KMS-11 (cell line): ENCODE measurements at regions not wholly inside any gene's neighbourhood (a gene's known extent, or its start where the extent isn't known, plus 50 kb on each side); places are given as distances from the start of the nearest gene placed in this dataset.

ENCODE experiments used
- H2AFZ ChIP-seq: fragments of 200-600 bp; sonication (generic); 2 replicates; pipeline ENCODE4 v1.6.1; 2016; ENCODE audit warnings: antibody characterized with exemption, mixed run types, low read depth
- H3K27ac ChIP-seq: fragments of 200-600 bp; sonication (generic); 2 replicates; pipeline ENCODE4 v1.6.1; 2016; ENCODE audit warnings: mild to moderate bottlenecking, mixed run types
- H3K27me3 ChIP-seq: fragments of 200-600 bp; sonication (generic); 2 replicates; pipeline ENCODE4 v1.6.1; 2017; ENCODE audit warnings: mild to moderate bottlenecking, low read depth, mixed run types, moderate library complexity; ENCODE audit not compliant: insufficient read depth
- H3K36me3 ChIP-seq: fragments of 200-600 bp; sonication (generic); 2 replicates; pipeline ENCODE4 v1.6.1; 2017; ENCODE audit warnings: mild to moderate bottlenecking, mixed run types; ENCODE audit not compliant: insufficient read depth
- H3K4me1 ChIP-seq: fragments of 200-600 bp; sonication (generic); 2 replicates; pipeline ENCODE4 v1.6.1; 2016; ENCODE audit warnings: mild to moderate bottlenecking, low read depth, mixed run types; ENCODE audit not compliant: poor library complexity, severe bottlenecking
- H3K4me2 ChIP-seq: fragments of 200-600 bp; sonication (generic); 2 replicates; pipeline ENCODE4 v1.7.0; 2016; ENCODE audit warnings: mild to moderate bottlenecking, mixed run types
- H3K4me3 ChIP-seq: fragments of 200-600 bp; sonication (generic); IDR thresholded peaks from 2 replicates; pipeline ENCODE4 v1.6.1; 2017; ENCODE audit warnings: low read depth, low read length, mixed read lengths; ENCODE audit not compliant: insufficient read depth
- H3K79me2 ChIP-seq: fragments of 200-600 bp; sonication (generic); 2 replicates; pipeline ENCODE4 v1.6.1; 2016; ENCODE audit warnings: low read depth, mixed run types; ENCODE audit not compliant: insufficient read depth
- H3K9ac ChIP-seq: fragments of 200-600 bp; sonication (generic); 2 replicates; pipeline ENCODE4 v1.6.1; 2016; ENCODE audit warnings: mild to moderate bottlenecking, mixed run types
- H4K20me1 ChIP-seq: fragments of 200-600 bp; sonication (generic); 2 replicates; pipeline ENCODE4 v1.6.1; 2016; ENCODE audit warnings: mild to moderate bottlenecking, mixed run types; ENCODE audit not compliant: insufficient read depth
- TF ChIP-seq, protein P1 (sequence below): fragments of 200-600 bp; sonication (generic); conservative IDR thresholded peaks from 2 replicates; pipeline ENCODE4 v1.6.1; 2017; ENCODE audit warnings: low read depth, mild to moderate bottlenecking, antibody characterized with exemption, low read length, moderate library complexity, mixed read lengths

DNA sequence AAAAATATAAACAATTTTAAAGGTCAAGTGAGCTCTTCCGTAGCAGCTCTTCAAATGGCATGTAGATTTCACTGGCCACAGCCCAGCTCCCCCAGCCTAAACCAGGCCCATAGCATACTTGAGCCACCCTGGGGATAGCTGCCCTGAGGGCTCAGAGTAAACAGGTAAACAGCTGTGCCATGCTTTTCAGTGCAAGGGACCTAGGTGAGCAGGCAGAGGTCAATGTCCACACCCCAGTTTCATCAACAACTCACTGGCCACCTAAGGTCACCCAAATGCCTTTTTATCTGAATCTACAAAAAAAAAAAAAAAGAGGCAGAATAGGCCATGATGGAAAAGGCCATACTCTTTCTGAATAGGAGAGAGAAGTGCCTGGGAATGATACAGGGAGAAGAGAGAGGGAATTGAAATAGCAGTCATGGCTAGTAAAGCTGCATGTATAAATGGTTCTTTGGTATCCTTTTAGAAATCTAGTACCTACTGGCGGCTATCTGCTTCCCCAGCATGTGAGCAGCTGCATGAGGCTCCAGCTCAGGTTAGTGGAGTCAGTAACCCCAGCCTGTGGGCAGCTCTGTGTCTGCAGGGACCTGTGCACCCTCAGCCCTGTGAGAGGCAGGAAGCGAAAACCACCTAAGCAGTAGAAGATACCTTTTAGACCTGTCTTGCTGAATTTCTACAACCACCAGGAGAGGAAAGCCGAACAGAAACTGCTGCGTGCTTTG lies 77.0 kb downstream of the FOXA2 start:
- H3K4me2 ChIP-seq: no peak overlapping the region

DNA sequence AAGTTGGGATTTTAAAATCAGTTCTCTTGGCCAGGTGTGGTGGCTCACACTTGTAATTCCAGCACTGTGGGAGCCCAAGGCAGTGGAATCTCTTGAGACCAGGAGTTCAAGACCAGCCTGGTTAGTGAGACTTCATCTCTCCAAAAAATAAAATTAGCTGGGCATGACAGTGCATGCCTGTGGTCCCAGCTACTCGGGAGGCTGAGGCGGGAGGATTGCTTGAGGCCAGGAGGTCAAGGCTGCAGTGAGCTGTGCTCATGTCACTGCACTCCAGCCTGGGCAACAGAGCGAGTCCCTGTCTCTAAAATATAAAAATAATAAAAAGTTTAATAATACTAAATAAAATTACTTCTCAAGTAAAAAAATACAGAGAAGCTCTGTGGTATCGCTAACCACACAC lies 77.5 kb downstream of the FOXA2 start:
- no peak overlapping the region for H2AFZ ChIP-seq
- no peaks in the 10 kb centered on the region for H3K79me2 ChIP-seq
- no peaks in the 10 kb centered on the region for H3K36me3 ChIP-seq
- no peak overlapping the region for H3K4me2 ChIP-seq
- no peak overlapping the region for H3K4me3 ChIP-seq
- H4K20me1 ChIP-seq: no peaks in the 10 kb centered on the region
- no peaks in the 10 kb centered on the region for H3K4me1 ChIP-seq
- no peak overlapping the region for H3K27ac ChIP-seq
- no peak overlapping the region for H3K9ac ChIP-seq
- no peaks in the 10 kb centered on the region for H3K27me3 ChIP-seq
- TF ChIP-seq, protein P1, sequence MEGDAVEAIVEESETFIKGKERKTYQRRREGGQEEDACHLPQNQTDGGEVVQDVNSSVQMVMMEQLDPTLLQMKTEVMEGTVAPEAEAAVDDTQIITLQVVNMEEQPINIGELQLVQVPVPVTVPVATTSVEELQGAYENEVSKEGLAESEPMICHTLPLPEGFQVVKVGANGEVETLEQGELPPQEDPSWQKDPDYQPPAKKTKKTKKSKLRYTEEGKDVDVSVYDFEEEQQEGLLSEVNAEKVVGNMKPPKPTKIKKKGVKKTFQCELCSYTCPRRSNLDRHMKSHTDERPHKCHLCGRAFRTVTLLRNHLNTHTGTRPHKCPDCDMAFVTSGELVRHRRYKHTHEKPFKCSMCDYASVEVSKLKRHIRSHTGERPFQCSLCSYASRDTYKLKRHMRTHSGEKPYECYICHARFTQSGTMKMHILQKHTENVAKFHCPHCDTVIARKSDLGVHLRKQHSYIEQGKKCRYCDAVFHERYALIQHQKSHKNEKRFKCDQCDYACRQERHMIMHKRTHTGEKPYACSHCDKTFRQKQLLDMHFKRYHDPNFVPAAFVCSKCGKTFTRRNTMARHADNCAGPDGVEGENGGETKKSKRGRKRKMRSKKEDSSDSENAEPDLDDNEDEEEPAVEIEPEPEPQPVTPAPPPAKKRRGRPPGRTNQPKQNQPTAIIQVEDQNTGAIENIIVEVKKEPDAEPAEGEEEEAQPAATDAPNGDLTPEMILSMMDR: no peak

More for the DNA sequence above, 77.0 kb downstream of the FOXA2 start:
- Histone ChIP-seq H3K9ac (no peak overlapping the region), H3K27me3 (no peaks in the 10 kb centered on the region), H2AFZ (no peak overlapping the region), H3K79me2 (no peaks in the 10 kb centered on the region), H3K27ac (no peak overlapping the region), H3K36me3 (no peaks in the 10 kb centered on the region), H3K4me3 (no peak overlapping the region), H3K4me1 (no peaks in the 10 kb centered on the region), H4K20me1 (no peaks in the 10 kb centered on the region)
- TF ChIP-seq, protein P1: no peak

DNA sequence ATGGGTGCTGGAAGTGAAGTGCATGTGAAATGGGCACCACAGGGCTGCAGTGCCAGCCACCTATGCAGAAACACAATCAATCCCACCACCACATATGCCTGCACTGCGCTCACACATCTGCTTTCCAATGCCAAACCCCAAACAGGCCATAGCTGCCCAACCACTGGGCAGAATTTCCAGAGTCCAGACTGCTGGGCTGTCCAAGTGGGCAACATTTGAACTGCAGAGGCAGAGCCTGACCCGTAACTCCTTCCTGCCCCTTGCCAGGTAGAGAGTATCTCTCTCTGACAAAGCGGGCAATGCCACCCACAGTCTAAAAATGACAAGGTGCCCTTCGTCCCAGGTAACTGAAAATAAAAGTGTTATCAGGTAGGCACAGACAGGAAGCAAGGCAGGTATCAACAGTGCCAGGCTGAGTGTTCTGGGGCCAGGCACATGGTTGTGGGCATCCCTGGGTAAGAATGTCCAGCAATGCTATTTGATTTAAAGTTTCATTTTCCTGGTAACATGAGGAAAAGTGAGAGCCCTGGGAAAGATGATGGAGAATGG lies 79.5 kb downstream of the FOXA2 start:
- no peak overlapping the region for H3K9ac ChIP-seq
- H3K27me3 ChIP-seq: no peaks in the 10 kb centered on the region
- no peak overlapping the region for H3K4me2 ChIP-seq
- no peaks in the 10 kb centered on the region for H4K20me1 ChIP-seq
- no peak overlapping the region for H3K4me3 ChIP-seq
- TF ChIP-seq, protein P1: no peak
- no peak overlapping the region for H3K27ac ChIP-seq
- no peak overlapping the region for H2AFZ ChIP-seq
- no peaks in the 10 kb centered on the region for H3K79me2 ChIP-seq
- H3K36me3 ChIP-seq: no peaks in the 10 kb centered on the region
- H3K4me1 ChIP-seq: no peaks in the 10 kb centered on the region

DNA sequence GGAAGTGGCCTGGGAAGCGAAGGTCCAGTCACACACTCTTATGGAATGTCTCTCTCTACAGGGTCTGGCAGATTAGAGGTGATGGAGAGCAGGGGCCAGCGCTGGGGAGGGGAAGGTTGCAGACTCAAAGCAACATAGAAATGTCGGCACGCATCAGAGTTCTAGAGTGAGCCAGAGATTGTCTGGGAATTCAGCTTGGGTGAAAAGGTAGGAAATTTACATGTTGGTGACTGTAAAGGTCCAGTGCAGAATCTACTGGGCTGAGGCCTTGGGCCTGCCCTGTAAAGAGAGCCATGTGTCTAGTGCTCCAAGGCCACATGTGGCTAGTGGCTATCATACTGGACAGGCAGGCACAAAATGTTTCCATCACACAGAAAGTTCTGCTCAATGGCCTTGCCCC lies 80.8 kb downstream of the FOXA2 start:
- no peaks in the 10 kb centered on the region for H3K4me1 ChIP-seq
- H3K27ac ChIP-seq: no peak overlapping the region
- H3K36me3 ChIP-seq: no peaks in the 10 kb centered on the region
- no peaks in the 10 kb centered on the region for H4K20me1 ChIP-seq
- H3K9ac ChIP-seq: no peak overlapping the region
- no peaks in the 10 kb centered on the region for H3K79me2 ChIP-seq
- H3K4me2 ChIP-seq: no peak overlapping the region
- no peak overlapping the region for H3K4me3 ChIP-seq
- no peak overlapping the region for H2AFZ ChIP-seq
- TF ChIP-seq, protein P1: no peak
- no peaks in the 10 kb centered on the region for H3K27me3 ChIP-seq
